ENCODE measurements at regions not wholly inside any gene's neighbourhood (a gene's known extent, or its start where the extent isn't known, plus 50 kb on each side); places are given as distances from the start of the nearest gene placed in this dataset.

GRCh38 chr2:41160439-41160838, 708.5 kb upstream of the SLC8A1 start:
- TF ChIP-seq CTCF (IDR thresholded peaks at IDR 0.05): no peak
- TF ChIP-seq POLR2A (IDR thresholded peaks at IDR 0.05): no peak
- TF ChIP-seq EP300 (IDR thresholded peaks at IDR 0.05): no peak
